Esophagus squamous epithelium (tissue), 4 donors: ENCODE measurements at regions not wholly inside any gene's neighbourhood (a gene's known extent, or its start where the extent isn't known, plus 50 kb on each side); places are given as distances from the start of the nearest gene placed in this dataset.

ENCODE experiments used
- CTCF ChIP-seq, 6 experiments: fragments of 450-650 bp in 4 of 6; fragments of 200-600 bp in 2 of 6; sonication (generic) in 2 of 6; IDR thresholded peaks; one replicate each; pipeline ENCODE4 v1.5.1; 2016 to 2019; ENCODE audit warnings: antibody characterized with exemption in 6 of 6, mild to moderate bottlenecking in 4 of 6, moderate library complexity in 4 of 6
- POLR2A ChIP-seq, 4 donors: fragments of 450-650 bp; IDR thresholded peaks; one replicate each; pipeline ENCODE4 v1.6.1; 2017; ENCODE audit warnings: antibody characterized with exemption in 4 of 4, mild to moderate bottlenecking in 4 of 4, moderate library complexity in 3 of 4

GRCh38 chr5:85646036-85646435 lies 971.7 kb upstream of the COX7C start:
- TF ChIP-seq POLR2A (IDR thresholded peaks at IDR 0.05) (no peak), CTCF (IDR thresholded peaks at IDR 0.05) (no peak)
